SK-N-MC (cell line): ENCODE measurements at regions not wholly inside any gene's neighbourhood (a gene's known extent, or its start where the extent isn't known, plus 50 kb on each side); places are given as distances from the start of the nearest gene placed in this dataset.

Source experiments
- EZH2 ChIP-seq: fragments of 200-600 bp; sonication (generic); IDR thresholded peaks from one replicate; pipeline ENCODE4 v1.6.1; 2017; ENCODE audit warnings: antibody characterized with exemption
- POLR2AphosphoS5 ChIP-seq: IDR thresholded peaks from 2 replicates; pipeline ENCODE4 v1.6.1; 2012; ENCODE audit warnings: mild to moderate bottlenecking, low read depth, low read length, borderline replicate concordance

DNA sequence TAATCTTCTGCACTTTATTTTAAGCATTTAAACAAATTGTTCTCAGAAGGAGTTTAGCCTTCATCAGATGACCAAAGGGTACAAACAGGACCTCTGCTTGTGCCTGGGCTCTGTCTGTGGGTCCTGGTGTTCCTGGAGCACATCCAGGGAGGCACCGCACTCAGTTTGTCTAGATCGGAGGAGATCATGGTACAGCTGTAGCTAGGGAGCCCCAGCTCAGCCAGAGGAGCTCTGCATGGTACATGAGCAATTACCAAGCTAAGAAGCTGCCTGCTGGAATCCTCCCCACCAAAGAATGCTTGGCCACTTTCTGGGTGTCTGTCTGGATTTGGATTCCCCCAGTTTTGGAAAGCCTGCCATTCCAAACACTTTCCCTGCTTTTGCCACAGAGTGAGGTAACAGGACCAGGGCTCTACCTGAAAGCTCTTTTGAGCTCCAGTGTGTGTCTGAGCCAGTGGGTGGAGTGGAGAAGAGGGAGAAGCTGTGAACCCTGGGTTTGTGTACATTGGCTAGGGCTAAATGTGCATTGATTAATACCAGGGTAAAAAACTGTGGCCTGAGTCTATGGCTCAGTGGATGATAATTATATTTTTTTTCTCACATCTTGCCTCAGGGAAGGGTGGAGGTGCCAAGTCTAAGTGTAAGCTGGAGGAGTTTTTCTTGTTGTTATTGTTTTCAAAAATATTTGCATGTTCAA, 163.7 kb upstream of the IGF1 start:
- no peak for TF ChIP-seq EZH2
- TF ChIP-seq POLR2AphosphoS5: no peak
